IMR-90 (cell line): ENCODE measurements at regions not wholly inside any gene's neighbourhood (a gene's known extent, or its start where the extent isn't known, plus 50 kb on each side); places are given as distances from the start of the nearest gene placed in this dataset.

Source experiments
- ATAC-seq: fragments of 200-7000 bp; cut with Tn5 transposase; 2 replicates; pipeline ENCODE4 v1.9.1; 2020; ENCODE audit warnings: low read depth, mild to moderate bottlenecking, moderate library complexity
- BruUV-seq: library from RNA; stranded (reverse); fragments of 400-500 nt; replicated peaks from 2 replicates; lab custom pipeline; 2021; lab: Mats Ljungman, UMichigan
- CTCF ChIA-PET: fragments of 300-600 bp; formaldehyde crosslinking; extraction: SDS; loops from one replicate; lab custom pipeline; 2021; ENCODE audit warnings: antibody characterized with exemption; lab: Yijun Ruan, JAX
- POLR2A ChIA-PET: fragments of 300-600 bp; sonication (Branson Sonifier 250); formaldehyde crosslinking; loops from one replicate; lab custom pipeline; 2022; ENCODE audit warnings: antibody characterized with exemption; ENCODE audit not compliant: unreplicated experiment; lab: Charles Lee
- DNase-seq: peaks from one replicate; pipeline ENCODE4 v3.0.0; 2013
- H2AFZ ChIP-seq: replicated peaks from 2 replicates; pipeline ENCODE3; 2013; ENCODE audit warnings: low read length, mild to moderate bottlenecking; ENCODE audit not compliant: poor library complexity
- H2AK5ac ChIP-seq: 2 replicates; pipeline ENCODE4 v1.6.1; 2013; ENCODE audit warnings: low read depth, low read length, inconsistent platforms
- H2AK9ac ChIP-seq: replicated peaks from 2 replicates; pipeline ENCODE3; 2013; ENCODE audit warnings: mild to moderate bottlenecking, low read depth, low read length, moderate library complexity; ENCODE audit not compliant: poor library complexity
- H2BK120ac ChIP-seq: 2 replicates; pipeline ENCODE4 v1.6.1; 2013; ENCODE audit warnings: low read depth, low read length, inconsistent platforms
- H2BK15ac ChIP-seq: 3 replicates; pipeline ENCODE4 v1.6.1; 2013; ENCODE audit warnings: low read depth, low read length, inconsistent platforms
- H2BK20ac ChIP-seq: 2 replicates; pipeline ENCODE4 v1.6.1; 2013; ENCODE audit warnings: low read depth, mild to moderate bottlenecking, inconsistent platforms, low read length, moderate library complexity
- H2BK5ac ChIP-seq: 2 replicates; pipeline ENCODE4 v1.6.1; 2013; ENCODE audit warnings: mild to moderate bottlenecking, low read depth, low read length, inconsistent platforms; ENCODE audit not compliant: poor library complexity, severe bottlenecking
- H3K14ac ChIP-seq: replicated peaks from 2 replicates; pipeline ENCODE4 v1.6.1; 2013; ENCODE audit warnings: low read depth, low read length, inconsistent platforms
- H3K18ac ChIP-seq: 2 replicates; pipeline ENCODE4 v1.6.1; 2013; ENCODE audit warnings: low read depth, low read length, control low read depth
- H3K23ac ChIP-seq: 2 replicates; pipeline ENCODE4 v1.6.1; 2013; ENCODE audit warnings: low read depth, low read length, inconsistent platforms
- H3K27ac ChIP-seq: 2 replicates; pipeline ENCODE4 v1.5.1; 2013; ENCODE audit warnings: mild to moderate bottlenecking, control low read depth, low read length; ENCODE audit not compliant: insufficient read depth
- H3K27me3 ChIP-seq: 2 replicates; pipeline ENCODE4 v1.6.1; 2013; ENCODE audit warnings: low read length; ENCODE audit not compliant: control insufficient read depth, insufficient read depth
- H3K36me3 ChIP-seq: 2 replicates; pipeline ENCODE4 v1.6.1; 2013; ENCODE audit warnings: low read length, mixed read lengths; ENCODE audit not compliant: control insufficient read depth, insufficient read depth
- H3K4ac ChIP-seq: 2 replicates; pipeline ENCODE4 v1.6.1; 2013; ENCODE audit warnings: low read depth, low read length, inconsistent platforms
- H3K4me1 ChIP-seq: 2 replicates; pipeline ENCODE4 v1.6.1; 2013; ENCODE audit warnings: low read length, mixed read lengths; ENCODE audit not compliant: control insufficient read depth, insufficient read depth
- H3K4me2 ChIP-seq: 2 replicates; pipeline ENCODE4 v1.6.1; 2013; ENCODE audit warnings: low read depth, mild to moderate bottlenecking, control low read depth, low read length, moderate library complexity
- H3K4me3 ChIP-seq: 2 replicates; pipeline ENCODE4 v1.5.1; 2013; ENCODE audit warnings: low read depth, mild to moderate bottlenecking, control low read depth, low read length, moderate library complexity; ENCODE audit not compliant: insufficient read depth
- H3K56ac ChIP-seq: 2 replicates; pipeline ENCODE4 v1.6.1; 2013; ENCODE audit warnings: low read length, inconsistent platforms; ENCODE audit not compliant: insufficient read depth; ENCODE audit errors: extremely low read depth
- H3K79me1 ChIP-seq, 2 experiments: 2 replicates each; pipeline ENCODE4 v1.6.1; 2013; ENCODE audit warnings: low read length in 2 of 2, inconsistent platforms in 1 of 2, low read depth in 1 of 2
- H3K9ac ChIP-seq: 2 replicates; pipeline ENCODE4 v1.6.1; 2013; ENCODE audit warnings: low read depth, low read length, control low read depth
- H3K9me1 ChIP-seq: 2 replicates; pipeline ENCODE4 v1.6.1; 2013; ENCODE audit warnings: low read length, inconsistent platforms; ENCODE audit not compliant: insufficient read depth
- H3K9me3 ChIP-seq: 2 replicates; pipeline ENCODE4 v1.6.1; 2013; ENCODE audit warnings: low read length; ENCODE audit not compliant: control insufficient read depth, insufficient read depth
- H4K20me1 ChIP-seq: 2 replicates; pipeline ENCODE4 v1.6.1; 2013; ENCODE audit warnings: low read length, inconsistent platforms; ENCODE audit not compliant: insufficient read depth
- H4K5ac ChIP-seq: 2 replicates; pipeline ENCODE4 v1.6.1; 2013; ENCODE audit warnings: mild to moderate bottlenecking, low read depth, low read length, control low read depth
- H4K8ac ChIP-seq, 2 experiments: 2 replicates each; pipeline ENCODE4 v1.6.1; 2013; ENCODE audit warnings: low read depth in 2 of 2, low read length in 2 of 2, control low read depth in 1 of 2, inconsistent platforms in 1 of 2
- H4K91ac ChIP-seq: 2 replicates; pipeline ENCODE4 v1.6.1; 2013; ENCODE audit warnings: low read depth, low read length, inconsistent platforms; ENCODE audit not compliant: insufficient read depth
- BHLHE40 ChIP-seq: fragments of 150-350 bp; IDR thresholded peaks from 2 replicates; pipeline ENCODE4 v1.6.1; 2016; ENCODE audit warnings: mild to moderate bottlenecking, low read depth, low read length
- CEBPB ChIP-seq: IDR thresholded peaks from 2 replicates; pipeline ENCODE4 v1.6.1; 2012; ENCODE audit warnings: low read depth, low read length, improper control_type of control experiment
- CHD1 ChIP-seq: IDR thresholded peaks from 2 replicates; pipeline ENCODE4 v1.6.1; 2012; ENCODE audit warnings: low read depth, low read length, improper control_type of control experiment
- FOS ChIP-seq: fragments of 150-350 bp; IDR thresholded peaks from 2 replicates; pipeline ENCODE4 v1.6.1; 2016; ENCODE audit warnings: low read depth, low read length
- MAFK ChIP-seq: IDR thresholded peaks from 2 replicates; pipeline ENCODE4 v1.6.1; 2012; ENCODE audit warnings: low read depth, low read length, improper control_type of control experiment
- MAZ ChIP-seq: IDR thresholded peaks from 2 replicates; pipeline ENCODE4 v1.6.1; 2012; ENCODE audit warnings: low read depth, mild to moderate bottlenecking, low read length, improper control_type of control experiment, moderate library complexity, borderline replicate concordance
- NFE2L2 ChIP-seq: fragments of 150-350 bp; IDR thresholded peaks from 2 replicates; pipeline ENCODE4 v1.6.1; 2016; ENCODE audit warnings: low read depth, mild to moderate bottlenecking, low read length
- POLR2A ChIP-seq: IDR thresholded peaks from 2 replicates; pipeline ENCODE4 v1.6.1; 2012; ENCODE audit warnings: mild to moderate bottlenecking, low read depth, low read length
- RFX5 ChIP-seq: IDR thresholded peaks from 2 replicates; pipeline ENCODE4 v1.8.0; 2012; ENCODE audit warnings: low read depth, mild to moderate bottlenecking, low read length, moderate library complexity
- SMC3 ChIP-seq: fragments of 150-350 bp; IDR thresholded peaks from 2 replicates; pipeline ENCODE4 v1.6.1; 2016; ENCODE audit warnings: low read depth, mild to moderate bottlenecking, antibody characterized with exemption, low read length, moderate library complexity
- USF2 ChIP-seq: fragments of 150-350 bp; IDR thresholded peaks from 2 replicates; pipeline ENCODE4 v1.6.1; 2017; ENCODE audit warnings: mild to moderate bottlenecking, antibody characterized with exemption, low read length, low read depth
- WGBS, 2 experiments: methylation state at CpG; one replicate each; pipeline versions ENCODE4 v1.1.5 to v1.1.7; 2013; ENCODE audit warnings: missing lambda C conversion rate in 2 of 2; ENCODE audit not compliant: insufficient read length in 1 of 2; ENCODE audit errors: extremely low coverage in 2 of 2; 5-methylcytosine and 5-hydroxymethylcytosine counted together
- dilution Hi-C: fragments of 300-500 bp; cut with HindIII; formaldehyde crosslinking; loops from one replicate; pipeline ENCODE4 v1.14.3; 2018; ENCODE audit warnings: low sequenced_read_pairs; ENCODE audit not compliant: unreplicated experiment
- in situ Hi-C: fragments of 300-500 bp; cut with MboI; formaldehyde crosslinking; loops from 3 replicates; pipeline ENCODE4 v1.14.3; 2019; ENCODE audit warnings: low sequenced_read_pairs, inconsistent platforms, mixed read lengths
- intact Hi-C: fragments of 100-400 bp; cut with micrococcal nuclease; formaldehyde crosslinking; loops from 2 replicates; pipeline ENCODE4 v1.10.0; 2022
- TF ChIP-seq, protein P1 (sequence below): fragments of 150-350 bp; IDR thresholded peaks from 2 replicates; pipeline ENCODE4 v1.6.1; 2016; ENCODE audit warnings: low read depth, mild to moderate bottlenecking, low read length, moderate library complexity, borderline replicate concordance

- Histone ChIP-seq H2AK9ac (no peak overlapping the region), H3K4me2 (no peak overlapping the region), H4K91ac (no peak overlapping the region), H3K79me1 (no peaks in the 10 kb centered on the region), H3K27me3 (peaks cover 47% of the 10 kb centered on the region), H3K36me3 (no peaks in the 10 kb centered on the region), H3K56ac (no peak overlapping the region), H3K4ac (no peak overlapping the region), H4K5ac (no peak overlapping the region), H2AK5ac (no peak overlapping the region), H4K20me1 (no peaks in the 10 kb centered on the region), H3K4me1 (no peaks in the 10 kb centered on the region), H3K18ac (no peak overlapping the region), H2BK15ac (no peak overlapping the region), H2AFZ (no peak overlapping the region), H3K9me3 (no peaks in the 10 kb centered on the region; the same call in 1 of the 2 replicates), H3K4me3 (no peak overlapping the region), H3K27ac (no peak overlapping the region), H2BK120ac (no peak overlapping the region), H3K9ac (no peak overlapping the region), H4K8ac (no peak overlapping the region), H3K14ac (no peak overlapping the region), H2BK5ac (no peak overlapping the region), H3K23ac (no peak overlapping the region), H2BK20ac (no peak overlapping the region), H3K9me1 (no peaks in the 10 kb centered on the region; the same call in 1 of the 2 replicates)
- ChIA-PET CTCF (no interaction called here), POLR2A (no interaction called here)
- intact Hi-C loops (loop anchor here (5.0 kb wide), 1 partner anchor 772 kb away; no protein-coding TSS in a partner anchor), dilution Hi-C loops (no loop called here), in situ Hi-C loops (no loop called here)
- TF ChIP-seq, protein P1, sequence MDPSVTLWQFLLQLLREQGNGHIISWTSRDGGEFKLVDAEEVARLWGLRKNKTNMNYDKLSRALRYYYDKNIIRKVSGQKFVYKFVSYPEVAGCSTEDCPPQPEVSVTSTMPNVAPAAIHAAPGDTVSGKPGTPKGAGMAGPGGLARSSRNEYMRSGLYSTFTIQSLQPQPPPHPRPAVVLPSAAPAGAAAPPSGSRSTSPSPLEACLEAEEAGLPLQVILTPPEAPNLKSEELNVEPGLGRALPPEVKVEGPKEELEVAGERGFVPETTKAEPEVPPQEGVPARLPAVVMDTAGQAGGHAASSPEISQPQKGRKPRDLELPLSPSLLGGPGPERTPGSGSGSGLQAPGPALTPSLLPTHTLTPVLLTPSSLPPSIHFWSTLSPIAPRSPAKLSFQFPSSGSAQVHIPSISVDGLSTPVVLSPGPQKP, result no peak
- TF ChIP-seq USF2, result no peak
- TF ChIP-seq BHLHE40, result no peak
- no peak for TF ChIP-seq FOS
- TF ChIP-seq SMC3, result no peak
- no peak for TF ChIP-seq MAFK
- no peak for TF ChIP-seq POLR2A
- TF ChIP-seq RFX5, result no peak
- no peak for TF ChIP-seq CEBPB
- TF ChIP-seq NFE2L2, result no peak
- no peak for TF ChIP-seq CHD1
- TF ChIP-seq MAZ, result no peak
- DNase-seq (no peak), ATAC-seq (no peak)
- no CpG with 5 or more reads among the region's 8 CpGs for WGBS, 2 experiments
- BruUV-seq, result no TSS peak
Measured at GRCh38 chr11:32008880-32009551, 81.9 kb upstream of the RCN1 start.
